GM12865 (cell line): ENCODE measurements at regions not wholly inside any gene's neighbourhood (a gene's known extent, or its start where the extent isn't known, plus 50 kb on each side); places are given as distances from the start of the nearest gene placed in this dataset.

ENCODE experiments used
- DNase-seq: peaks from one replicate; pipeline ENCODE4 v3.0.0; 2010; ENCODE audit warnings: low read depth
- H3K4me3 ChIP-seq: 2 replicates; pipeline ENCODE4 v1.5.1; 2011; ENCODE audit warnings: mild to moderate bottlenecking, low read depth, low read length, control low read depth
- TF ChIP-seq, protein P1 (sequence below): IDR thresholded peaks from 2 replicates; pipeline ENCODE4 v1.5.1; 2011; ENCODE audit warnings: low read length, control low read depth, low read depth, inconsistent platforms; ENCODE audit not compliant: insufficient read depth; ENCODE audit errors: missing control alignments

- TF ChIP-seq, protein P1, sequence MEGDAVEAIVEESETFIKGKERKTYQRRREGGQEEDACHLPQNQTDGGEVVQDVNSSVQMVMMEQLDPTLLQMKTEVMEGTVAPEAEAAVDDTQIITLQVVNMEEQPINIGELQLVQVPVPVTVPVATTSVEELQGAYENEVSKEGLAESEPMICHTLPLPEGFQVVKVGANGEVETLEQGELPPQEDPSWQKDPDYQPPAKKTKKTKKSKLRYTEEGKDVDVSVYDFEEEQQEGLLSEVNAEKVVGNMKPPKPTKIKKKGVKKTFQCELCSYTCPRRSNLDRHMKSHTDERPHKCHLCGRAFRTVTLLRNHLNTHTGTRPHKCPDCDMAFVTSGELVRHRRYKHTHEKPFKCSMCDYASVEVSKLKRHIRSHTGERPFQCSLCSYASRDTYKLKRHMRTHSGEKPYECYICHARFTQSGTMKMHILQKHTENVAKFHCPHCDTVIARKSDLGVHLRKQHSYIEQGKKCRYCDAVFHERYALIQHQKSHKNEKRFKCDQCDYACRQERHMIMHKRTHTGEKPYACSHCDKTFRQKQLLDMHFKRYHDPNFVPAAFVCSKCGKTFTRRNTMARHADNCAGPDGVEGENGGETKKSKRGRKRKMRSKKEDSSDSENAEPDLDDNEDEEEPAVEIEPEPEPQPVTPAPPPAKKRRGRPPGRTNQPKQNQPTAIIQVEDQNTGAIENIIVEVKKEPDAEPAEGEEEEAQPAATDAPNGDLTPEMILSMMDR: no peak
- no peak overlapping the region for H3K4me3 ChIP-seq
- no peak for DNase-seq
Observed at GRCh38 chr3:116630494-116630893, 79.1 kb upstream of the TUSC7 start.

DNA sequence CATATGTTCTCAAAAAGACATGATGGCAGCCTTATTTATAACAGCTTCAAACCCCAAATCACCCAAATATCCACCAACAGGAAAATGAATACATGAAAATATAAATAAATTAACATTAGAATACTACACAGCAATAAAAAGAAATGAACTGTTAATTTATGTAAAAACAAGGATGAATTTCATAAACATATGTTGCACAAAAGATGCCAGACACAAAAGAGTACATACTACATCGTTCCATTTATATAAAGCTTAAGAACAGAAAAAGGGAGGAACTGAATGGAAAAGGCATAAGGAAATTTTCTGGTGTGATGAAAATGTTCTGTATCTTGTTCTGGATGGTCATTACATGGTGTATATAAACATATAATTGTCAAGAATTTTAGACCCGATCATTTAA lies 69.9 kb upstream of the TUSC7 start:
- DNase-seq: no peak
- no peak overlapping the region for H3K4me3 ChIP-seq
- TF ChIP-seq, protein P1: no peak

GRCh38 chr3:116640109-116640508 lies 69.5 kb upstream of the TUSC7 start:
- TF ChIP-seq, protein P1: no peak
- H3K4me3 ChIP-seq: no peak overlapping the region
- DNase-seq: no peak

DNA sequence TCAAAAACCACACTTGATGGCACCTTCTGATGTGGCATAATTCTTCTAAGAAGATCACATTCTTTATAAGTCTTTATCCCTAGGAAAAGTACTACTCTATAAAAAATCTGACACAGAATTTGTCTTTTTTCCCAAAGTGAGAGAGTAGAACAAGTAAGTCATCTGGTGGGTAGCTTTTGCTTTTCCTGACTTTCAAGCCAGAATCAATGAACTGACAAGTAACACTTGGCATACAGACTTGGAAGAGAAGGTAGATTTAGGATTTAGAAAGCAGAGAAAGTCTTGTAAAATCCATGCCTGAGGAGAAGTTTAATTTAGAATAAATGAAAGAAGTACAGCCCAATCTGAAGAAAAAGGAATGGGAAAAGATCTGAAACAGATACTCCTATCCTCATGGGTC lies 66.6 kb upstream of the TUSC7 start:
- TF ChIP-seq, protein P1: no peak
- DNase-seq: no peak
- no peak overlapping the region for H3K4me3 ChIP-seq

- DNase-seq: no peak
- TF ChIP-seq, protein P1: no peak
- H3K4me3 ChIP-seq: no peak overlapping the region
Observed at GRCh38 chr3:116647996-116648395, 61.6 kb upstream of the TUSC7 start.
